H9 (cell line): ENCODE measurements at regions not wholly inside any gene's neighbourhood (a gene's known extent, or its start where the extent isn't known, plus 50 kb on each side); places are given as distances from the start of the nearest gene placed in this dataset.

Experiments used
- DNase-seq: peaks from one replicate; pipeline ENCODE4 v3.0.0-alpha.2; 2017
- H2AFZ ChIP-seq: one replicate; pipeline ENCODE4 v1.6.1; 2013; ENCODE audit warnings: mild to moderate bottlenecking, low read length, control low read depth, moderate library complexity
- H2AK5ac ChIP-seq: 2 replicates; pipeline ENCODE4 v1.6.1; 2013; ENCODE audit warnings: low read length, control low read depth, mixed read lengths; ENCODE audit not compliant: insufficient read length
- H2BK120ac ChIP-seq: one replicate; pipeline ENCODE4 v1.6.1; 2013; ENCODE audit warnings: low read depth, mild to moderate bottlenecking, low read length, control low read depth, inconsistent platforms; ENCODE audit not compliant: poor library complexity, severe bottlenecking
- H2BK12ac ChIP-seq: 2 replicates; pipeline ENCODE4 v1.6.1; 2013; ENCODE audit warnings: low read length, control low read depth, mixed read lengths, low read depth; ENCODE audit not compliant: insufficient read length
- H2BK15ac ChIP-seq: 2 replicates; pipeline ENCODE4 v1.6.1; 2013; ENCODE audit warnings: low read depth, low read length, control low read depth
- H2BK20ac ChIP-seq: one replicate; pipeline ENCODE4 v1.6.1; 2013; ENCODE audit warnings: low read depth, mild to moderate bottlenecking, low read length, control low read depth, inconsistent platforms; ENCODE audit not compliant: poor library complexity, severe bottlenecking
- H2BK5ac ChIP-seq: 2 replicates; pipeline ENCODE4 v1.6.1; 2013; ENCODE audit warnings: low read length, control low read depth, mixed read lengths; ENCODE audit not compliant: insufficient read length
- H3K14ac ChIP-seq: 2 replicates; pipeline ENCODE4 v1.6.1; 2013; ENCODE audit warnings: low read length, control low read depth; ENCODE audit not compliant: insufficient read depth
- H3K18ac ChIP-seq: 2 replicates; pipeline ENCODE4 v1.6.1; 2013; ENCODE audit warnings: low read depth, mild to moderate bottlenecking, mixed read lengths, low read length, control low read depth; ENCODE audit not compliant: insufficient read length
- H3K23ac ChIP-seq: 2 replicates; pipeline ENCODE4 v1.6.1; 2013; ENCODE audit warnings: low read length, control low read depth, mixed read lengths, low read depth; ENCODE audit not compliant: insufficient read length
- H3K23me2 ChIP-seq: 2 replicates; pipeline ENCODE4 v1.6.1; 2013; ENCODE audit warnings: low read depth, mild to moderate bottlenecking, mixed read lengths, low read length, control low read depth; ENCODE audit not compliant: insufficient read length, poor library complexity, severe bottlenecking
- H3K27ac ChIP-seq: 2 replicates; pipeline ENCODE4 v1.5.1; 2013; ENCODE audit warnings: low read length, control low read depth, mixed read lengths, low read depth; ENCODE audit not compliant: insufficient read length
- H3K27me3 ChIP-seq: 2 replicates; pipeline ENCODE4 v1.6.1; 2013; ENCODE audit warnings: low read length, control low read depth, inconsistent platforms; ENCODE audit not compliant: insufficient read depth
- H3K4ac ChIP-seq: 2 replicates; pipeline ENCODE4 v1.6.1; 2013; ENCODE audit warnings: low read depth, mild to moderate bottlenecking, control low read depth, inconsistent platforms, low read length, moderate library complexity
- H3K4me1 ChIP-seq: 2 replicates; pipeline ENCODE4 v1.6.1; 2013; ENCODE audit warnings: low read length, control low read depth, inconsistent platforms; ENCODE audit not compliant: insufficient read depth
- H3K4me2 ChIP-seq: 2 replicates; pipeline ENCODE4 v1.6.1; 2013; ENCODE audit warnings: low read length, control low read depth, mixed read lengths; ENCODE audit not compliant: insufficient read length, insufficient read depth
- H3K56ac ChIP-seq: 2 replicates; pipeline ENCODE4 v1.6.1; 2013; ENCODE audit warnings: low read depth, mild to moderate bottlenecking, mixed read lengths, low read length, control low read depth; ENCODE audit not compliant: insufficient read length
- H3K79me1 ChIP-seq: 2 replicates; pipeline ENCODE4 v1.6.1; 2013; ENCODE audit warnings: low read depth, mild to moderate bottlenecking, moderate library complexity, low read length, control low read depth, inconsistent platforms; ENCODE audit not compliant: insufficient read depth, poor library complexity, severe bottlenecking
- H3K79me2 ChIP-seq: 2 replicates; pipeline ENCODE4 v1.6.1; 2013; ENCODE audit warnings: low read length, control low read depth, inconsistent platforms; ENCODE audit not compliant: insufficient read depth
- H3K9ac ChIP-seq: 2 replicates; pipeline ENCODE4 v1.6.1; 2013; ENCODE audit warnings: low read length, control low read depth, mixed read lengths; ENCODE audit not compliant: insufficient read length; ENCODE audit errors: extremely low read depth
- H3K9me3 ChIP-seq: one replicate; pipeline ENCODE4 v1.6.1; 2013; ENCODE audit warnings: low read depth, low read length, inconsistent platforms; ENCODE audit not compliant: control insufficient read depth
- H3T11ph ChIP-seq: one replicate; pipeline ENCODE4 v1.6.1; 2013; ENCODE audit warnings: mild to moderate bottlenecking, low read length, control low read depth, inconsistent platforms
- H4K20me1 ChIP-seq: one replicate; pipeline ENCODE4 v1.6.1; 2013; ENCODE audit not compliant: control insufficient read depth, insufficient read length, insufficient read depth
- H4K5ac ChIP-seq: 2 replicates; pipeline ENCODE4 v1.6.1; 2013; ENCODE audit warnings: low read depth, mild to moderate bottlenecking, mixed read lengths, low read length, control low read depth; ENCODE audit not compliant: insufficient read length
- H4K8ac ChIP-seq: replicated peaks from 2 replicates; pipeline ENCODE4 v1.6.1; 2013; ENCODE audit warnings: low read length, control low read depth, mixed read lengths, low read depth; ENCODE audit not compliant: insufficient read length
- H4K91ac ChIP-seq: 2 replicates; pipeline ENCODE4 v1.6.1; 2013; ENCODE audit warnings: low read depth, mild to moderate bottlenecking, moderate library complexity, mixed read lengths, low read length, control low read depth; ENCODE audit not compliant: insufficient read length
- H3K27ac Mint-ChIP-seq, 3 experiments: 2 replicates in 2 of 3; 3 replicates in 1 of 3; pipeline ENCODE4 v1.8.0; 2020 to 2021; ENCODE audit warnings: mixed read lengths in 3 of 3, mild to moderate bottlenecking in 1 of 3, moderate library complexity in 1 of 3
- H3K27me3 Mint-ChIP-seq: 2 replicates; pipeline ENCODE4 v1.8.0; 2021; ENCODE audit warnings: low read depth, mild to moderate bottlenecking, moderate library complexity, mixed read lengths
- H3K36me3 Mint-ChIP-seq, 3 experiments: 2 replicates in 2 of 3; 3 replicates in 1 of 3; pipeline ENCODE4 v1.8.0; 2020 to 2021; ENCODE audit warnings: low read depth in 3 of 3, mixed read lengths in 3 of 3; ENCODE audit not compliant: insufficient read depth in 1 of 3
- H3K4me1 Mint-ChIP-seq, 2 experiments: 2 replicates each; pipeline ENCODE4 v1.8.0; 2020; ENCODE audit warnings: mixed read lengths in 2 of 2
- H3K4me3 Mint-ChIP-seq, 2 experiments: 2 replicates in 1 of 2; 3 replicates in 1 of 2; pipeline ENCODE4 v1.8.0; 2020 to 2021; ENCODE audit warnings: mild to moderate bottlenecking in 2 of 2, mixed read lengths in 2 of 2, moderate library complexity in 1 of 2
- H3K9me3 Mint-ChIP-seq, 2 experiments: 2 replicates in 1 of 2; 3 replicates in 1 of 2; pipeline ENCODE4 v1.8.0; 2020; ENCODE audit warnings: mild to moderate bottlenecking in 2 of 2, mixed read lengths in 2 of 2, moderate library complexity in 1 of 2
- CTCF ChIP-seq: fragments of 200-600 bp; sonication (generic); conservative IDR thresholded peaks from 3 replicates; pipeline ENCODE4 v1.8.0; 2021; ENCODE audit warnings: antibody characterized with exemption, mild to moderate bottlenecking
- WGBS: extraction: QIAGEN DNeasy Blood & Tissue Kit; methylation state at CpG from one replicate; pipeline ENCODE4 v1.1.7; 2013; ENCODE audit warnings: missing lambda C conversion rate, low lambda C conversion rate, mixed read lengths; ENCODE audit not compliant: insufficient read length; ENCODE audit errors: extremely low coverage; 5-methylcytosine and 5-hydroxymethylcytosine counted together

GRCh38 chr11:116653206-116653605 is 119.6 kb downstream of the BUD13 start:
- Histone ChIP-seq H4K20me1 (no peaks in the 10 kb centered on the region), H3K27me3 (no peaks in the 10 kb centered on the region), H4K5ac (no peak overlapping the region), H3K9ac (no peak overlapping the region), H2BK12ac (no peak overlapping the region), H3K18ac (no peak overlapping the region), H3K14ac (no peak overlapping the region), H4K8ac (no peak overlapping the region), H2BK120ac (no peak overlapping the region), H2AFZ (no peak overlapping the region), H3K23me2 (no peaks in the 10 kb centered on the region), H3K4me1 (no peaks in the 10 kb centered on the region; the same call in 1 of the 2 replicates), H4K91ac (no peak overlapping the region), H3K79me2 (no peaks in the 10 kb centered on the region), H2BK20ac (no peak overlapping the region), H3K4ac (no peak overlapping the region), H3K56ac (no peak overlapping the region), H3K27ac (no peak overlapping the region), H2AK5ac (no peak overlapping the region), H3T11ph (no peak overlapping the region), H2BK15ac (no peak overlapping the region), H2BK5ac (no peak overlapping the region), H3K79me1 (no peaks in the 10 kb centered on the region), H3K9me3 (peaks cover 6% of the 10 kb centered on the region), H3K23ac (no peak overlapping the region), H3K4me2 (no peak overlapping the region)
- H3K9me3 Mint-ChIP-seq: peaks cover 6 to 8% of the 10 kb centered on the region in 2 experiments; a peak in 4 of 5 replicates
- H3K36me3 Mint-ChIP-seq: peaks cover 0 to 10% (median 0%) of the 10 kb centered on the region in 3 experiments; a peak in 2 of 7 replicates
- H3K4me3 Mint-ChIP-seq: no peak overlapping the region
- no peak for DNase-seq
- peaks cover 15% of the 10 kb centered on the region for H3K27me3 Mint-ChIP-seq
- H3K4me1 Mint-ChIP-seq: peaks cover 13 to 29% of the 10 kb centered on the region in 2 experiments
- WGBS: no CpG with 5 or more reads among the region's 9 CpGs
- H3K27ac Mint-ChIP-seq: 0 out of 7 replicates have a peak overlapping the region, but pooled peaks of 1 of the 3 experiments have one; percentile 21
- TF ChIP-seq CTCF: no peak
